LoVo (cell line): ENCODE measurements at regions not wholly inside any gene's neighbourhood (a gene's known extent, or its start where the extent isn't known, plus 50 kb on each side); places are given as distances from the start of the nearest gene placed in this dataset.

ENCODE experiments used
- DNase-seq: peaks from one replicate; pipeline ENCODE4 v3.0.0-alpha.2; 2016; ENCODE audit warnings: low spot score

GRCh38 chr14:61192989-61193388, 88.1 kb downstream of the TMEM30B start:
- no peak for DNase-seq

- DNase-seq: no peak
Observed at GRCh38 chr14:61191733-61192132, 89.4 kb downstream of the TMEM30B start.

GRCh38 chr14:61190341-61190740, 90.8 kb downstream of the TMEM30B start:
- DNase-seq: no peak

GRCh38 chr14:61188978-61189808, 91.9 kb downstream of the TMEM30B start:
- DNase-seq: peak; percentile 34

- DNase-seq: no peak
Observed at GRCh38 chr14:61188196-61188595, 92.9 kb downstream of the TMEM30B start.

GRCh38 chr14:61187196-61187905, 93.8 kb downstream of the TMEM30B start:
- DNase-seq: no peak

GRCh38 chr14:61186341-61187195, 94.6 kb downstream of the TMEM30B start:
- DNase-seq: no peak

GRCh38 chr14:61185534-61185933, 95.6 kb downstream of the TMEM30B start:
- DNase-seq: no peak

GRCh38 chr14:61184112-61184511, 97.0 kb downstream of the TMEM30B start:
- no peak for DNase-seq

- no peak for DNase-seq
Observed at GRCh38 chr14:61183196-61183885, 97.8 kb downstream of the TMEM30B start.

- DNase-seq: no peak
Observed at GRCh38 chr14:61179796-61180398, 101.2 kb downstream of the TMEM30B start.

- no peak for DNase-seq
Observed at GRCh38 chr14:61179061-61179690, 102.0 kb downstream of the TMEM30B start.

- peak; percentile 78 for DNase-seq
Observed at GRCh38 chr14:61178226-61179060, 102.7 kb downstream of the TMEM30B start.

GRCh38 chr14:61177279-61178225, 103.6 kb downstream of the TMEM30B start:
- DNase-seq: peak; percentile 48

GRCh38 chr14:61176686-61177085, 104.5 kb downstream of the TMEM30B start:
- DNase-seq: no peak

GRCh38 chr14:61174987-61175386, 106.2 kb downstream of the TMEM30B start:
- no peak for DNase-seq

- no peak for DNase-seq
Observed at GRCh38 chr14:61174441-61174891, 106.7 kb downstream of the TMEM30B start.

- no peak for DNase-seq
Observed at GRCh38 chr14:61171727-61172126, 109.4 kb downstream of the TMEM30B start.

GRCh38 chr14:61168141-61168540, 113.0 kb downstream of the TMEM30B start:
- no peak for DNase-seq
